Nephron progenitor cell (in vitro differentiated cells): ENCODE measurements at regions not wholly inside any gene's neighbourhood (a gene's known extent, or its start where the extent isn't known, plus 50 kb on each side); places are given as distances from the start of the nearest gene placed in this dataset.

Source experiments
- DNase-seq: peaks from one replicate; pipeline ENCODE4 v3.0.0; 2021
- H3K27ac Mint-ChIP-seq: 2 replicates; pipeline ENCODE4 v1.8.0; 2021; ENCODE audit warnings: mild to moderate bottlenecking, moderate library complexity, mixed read lengths
- H3K27me3 Mint-ChIP-seq: 2 replicates; pipeline ENCODE4 v1.8.0; 2021; ENCODE audit warnings: mild to moderate bottlenecking, low read depth, mixed read lengths; ENCODE audit not compliant: poor library complexity
- H3K36me3 Mint-ChIP-seq: 2 replicates; pipeline ENCODE4 v1.8.0; 2021; ENCODE audit warnings: low read depth, mixed read lengths
- H3K4me1 Mint-ChIP-seq: 2 replicates; pipeline ENCODE4 v1.8.0; 2021; ENCODE audit warnings: mixed read lengths
- H3K4me3 Mint-ChIP-seq: 2 replicates; pipeline ENCODE4 v1.8.0; 2021; ENCODE audit warnings: mild to moderate bottlenecking, moderate library complexity, mixed read lengths
- H3K9me3 Mint-ChIP-seq: 2 replicates; pipeline ENCODE4 v1.8.0; 2021; ENCODE audit warnings: mild to moderate bottlenecking, moderate library complexity, mixed read lengths
- CTCF ChIP-seq: fragments of 200-600 bp; sonication (generic); IDR thresholded peaks from 2 replicates; pipeline ENCODE4 v1.5.0; 2021; ENCODE audit warnings: antibody characterized with exemption

GRCh38 chr5:158205992-158206391, 347.0 kb upstream of the CLINT1 start:
- Mint-ChIP-seq H3K27me3 (peaks cover 7% of the 10 kb centered on the region), H3K4me1 (peaks cover 6% of the 10 kb centered on the region), H3K4me3 (no peak overlapping the region), H3K9me3 (peaks cover 11% of the 10 kb centered on the region), H3K27ac (no peak overlapping the region), H3K36me3 (no peaks in the 10 kb centered on the region)
- TF ChIP-seq CTCF = no peak
- DNase-seq = no peak

- H3K9me3 Mint-ChIP-seq = peaks cover 3% of the 10 kb centered on the region
- peaks cover 10% of the 10 kb centered on the region for H3K27me3 Mint-ChIP-seq
- H3K4me1 Mint-ChIP-seq = peaks cover 14% of the 10 kb centered on the region
- no peaks in the 10 kb centered on the region for H3K36me3 Mint-ChIP-seq
- no peak overlapping the region for H3K27ac Mint-ChIP-seq
- TF ChIP-seq CTCF = no peak
- no peak overlapping the region for H3K4me3 Mint-ChIP-seq
- no peak for DNase-seq
Measured at GRCh38 chr5:158203261-158203660, 344.3 kb upstream of the CLINT1 start.

GRCh38 chr5:158202801-158203200, 343.9 kb upstream of the CLINT1 start:
- Mint-ChIP-seq H3K36me3 (no peaks in the 10 kb centered on the region), H3K4me1 (peaks cover 12% of the 10 kb centered on the region), H3K4me3 (no peak overlapping the region), H3K27ac (no peak overlapping the region), H3K27me3 (peaks cover 10% of the 10 kb centered on the region), H3K9me3 (peaks cover 3% of the 10 kb centered on the region)
- no peak for DNase-seq
- no peak for TF ChIP-seq CTCF

GRCh38 chr5:158200619-158201018, 341.7 kb upstream of the CLINT1 start:
- no peak overlapping the region for H3K4me3 Mint-ChIP-seq
- H3K36me3 Mint-ChIP-seq = no peaks in the 10 kb centered on the region
- DNase-seq = no peak
- TF ChIP-seq CTCF = no peak
- H3K9me3 Mint-ChIP-seq = no peaks in the 10 kb centered on the region
- H3K4me1 Mint-ChIP-seq = peaks cover 19% of the 10 kb centered on the region
- no peak overlapping the region for H3K27ac Mint-ChIP-seq
- H3K27me3 Mint-ChIP-seq = peaks cover 14% of the 10 kb centered on the region

- H3K36me3 Mint-ChIP-seq = no peaks in the 10 kb centered on the region
Measured at GRCh38 chr5:158198636-158199035, 339.7 kb upstream of the CLINT1 start.

More at GRCh38 chr5:158198636-158199035, 339.7 kb upstream of the CLINT1 start:
- H3K27me3 Mint-ChIP-seq = peaks cover 7% of the 10 kb centered on the region
- DNase-seq = no peak
- H3K9me3 Mint-ChIP-seq = peaks cover 5% of the 10 kb centered on the region
- H3K27ac Mint-ChIP-seq = no peak overlapping the region
- TF ChIP-seq CTCF = no peak
- no peak overlapping the region for H3K4me3 Mint-ChIP-seq
- peaks cover 38% of the 10 kb centered on the region for H3K4me1 Mint-ChIP-seq
